Natural killer cell (primary cell): ENCODE measurements at regions not wholly inside any gene's neighbourhood (a gene's known extent, or its start where the extent isn't known, plus 50 kb on each side); places are given as distances from the start of the nearest gene placed in this dataset.

Experiments
- ATAC-seq, 3 donors: fragments of 150-1000 bp in 2 of 3; fragments of 200-7000 bp in 1 of 3; cut with Tn5 transposase; 1 replicate in 1 of 3; 2 replicates in 2 of 3; pipeline ENCODE4 v1.10.0; 2021; ENCODE audit warnings: mild to moderate bottlenecking in 2 of 3, moderate library complexity in 2 of 3
- DNase-seq, 2 donors: peaks; one replicate each; pipeline versions ENCODE4 v3.0.0 to v3.0.0-alpha.2; 2013 to 2021; ENCODE audit warnings: mixed read lengths in 1 of 2
- H3K27ac ChIP-seq: one replicate; pipeline ENCODE4 v1.5.1; 2013; ENCODE audit warnings: mild to moderate bottlenecking, low read length
- H3K27me3 ChIP-seq: one replicate; pipeline ENCODE4 v1.6.1; 2013; ENCODE audit warnings: low read length; ENCODE audit not compliant: control insufficient read depth, insufficient read depth
- H3K36me3 ChIP-seq: one replicate; pipeline ENCODE4 v1.6.1; 2013; ENCODE audit warnings: low read length; ENCODE audit not compliant: control insufficient read depth, insufficient read depth
- H3K4me1 ChIP-seq: one replicate; pipeline ENCODE4 v1.6.1; 2013; ENCODE audit warnings: low read length; ENCODE audit not compliant: control insufficient read depth, insufficient read depth
- H3K4me3 ChIP-seq: one replicate; pipeline ENCODE4 v1.5.1; 2013; ENCODE audit warnings: low read length
- H3K9me3 ChIP-seq: one replicate; pipeline ENCODE4 v1.6.1; 2013; ENCODE audit warnings: low read length; ENCODE audit not compliant: control insufficient read depth, insufficient read depth
- H3K27ac Mint-ChIP-seq, 2 donors: one replicate each; pipeline ENCODE4 v1.8.0; 2022; ENCODE audit warnings: mild to moderate bottlenecking in 2 of 2, mixed read lengths in 2 of 2, moderate library complexity in 1 of 2
- H3K27me3 Mint-ChIP-seq, 2 donors: one replicate each; pipeline ENCODE4 v1.8.0; 2022; ENCODE audit warnings: low read depth in 2 of 2, mixed read lengths in 2 of 2
- H3K36me3 Mint-ChIP-seq: one replicate; pipeline ENCODE4 v1.8.0; 2022; ENCODE audit warnings: mixed read lengths
- H3K4me1 Mint-ChIP-seq, 2 donors: one replicate each; pipeline ENCODE4 v1.8.0; 2022; ENCODE audit warnings: mixed read lengths in 2 of 2
- H3K4me3 Mint-ChIP-seq: one replicate; pipeline ENCODE4 v1.8.0; 2022; ENCODE audit warnings: mild to moderate bottlenecking, moderate library complexity, mixed read lengths
- H3K9me3 Mint-ChIP-seq, 2 donors: one replicate each; pipeline ENCODE4 v1.8.0; 2022; ENCODE audit warnings: mixed read lengths in 2 of 2
- WGBS: methylation state at CpG from one replicate; pipeline ENCODE4 v1.1.7; 2013; ENCODE audit warnings: missing lambda C conversion rate; ENCODE audit not compliant: insufficient coverage; 5-methylcytosine and 5-hydroxymethylcytosine counted together
- intact Hi-C: fragments of 100-400 bp; cut with micrococcal nuclease; formaldehyde crosslinking; loops from one replicate; pipeline ENCODE4 v1.14.2; 2022
- TF ChIP-seq, protein P1 (sequence below): fragments of 200-600 bp; IDR thresholded peaks from one replicate; pipeline ENCODE4 v1.8.0; 2022; ENCODE audit warnings: antibody characterized with exemption

GRCh38 chr2:226270285-226271058 lies 529.1 kb downstream of the IRS1 start:
- no peaks in the 10 kb centered on the region for H3K4me1 Mint-ChIP-seq
- Histone ChIP-seq H3K36me3 (no peaks in the 10 kb centered on the region), H3K9me3 (no peaks in the 10 kb centered on the region), H3K27ac (no peak overlapping the region), H3K27me3 (no peaks in the 10 kb centered on the region), H3K4me3 (no peak overlapping the region), H3K4me1 (no peaks in the 10 kb centered on the region)
- 70% methylated on average over 4 of the region's 6 CpGs for WGBS
- ATAC-seq, result no peak
- no peaks in the 10 kb centered on the region for H3K27me3 Mint-ChIP-seq
- peaks cover 7% of the 10 kb centered on the region for H3K36me3 Mint-ChIP-seq
- TF ChIP-seq, protein P1, sequence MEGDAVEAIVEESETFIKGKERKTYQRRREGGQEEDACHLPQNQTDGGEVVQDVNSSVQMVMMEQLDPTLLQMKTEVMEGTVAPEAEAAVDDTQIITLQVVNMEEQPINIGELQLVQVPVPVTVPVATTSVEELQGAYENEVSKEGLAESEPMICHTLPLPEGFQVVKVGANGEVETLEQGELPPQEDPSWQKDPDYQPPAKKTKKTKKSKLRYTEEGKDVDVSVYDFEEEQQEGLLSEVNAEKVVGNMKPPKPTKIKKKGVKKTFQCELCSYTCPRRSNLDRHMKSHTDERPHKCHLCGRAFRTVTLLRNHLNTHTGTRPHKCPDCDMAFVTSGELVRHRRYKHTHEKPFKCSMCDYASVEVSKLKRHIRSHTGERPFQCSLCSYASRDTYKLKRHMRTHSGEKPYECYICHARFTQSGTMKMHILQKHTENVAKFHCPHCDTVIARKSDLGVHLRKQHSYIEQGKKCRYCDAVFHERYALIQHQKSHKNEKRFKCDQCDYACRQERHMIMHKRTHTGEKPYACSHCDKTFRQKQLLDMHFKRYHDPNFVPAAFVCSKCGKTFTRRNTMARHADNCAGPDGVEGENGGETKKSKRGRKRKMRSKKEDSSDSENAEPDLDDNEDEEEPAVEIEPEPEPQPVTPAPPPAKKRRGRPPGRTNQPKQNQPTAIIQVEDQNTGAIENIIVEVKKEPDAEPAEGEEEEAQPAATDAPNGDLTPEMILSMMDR, result no peak
- no peak overlapping the region for H3K4me3 Mint-ChIP-seq
- no peak overlapping the region for H3K27ac Mint-ChIP-seq
- H3K9me3 Mint-ChIP-seq, result peaks cover 10 to 11% of the 10 kb centered on the region in 2 donors
- intact Hi-C loops, result no loop called here
- no peak for DNase-seq

GRCh38 chr2:226267516-226268289 lies 531.9 kb downstream of the IRS1 start:
- intact Hi-C loops, result no loop called here
- peaks cover 7% of the 10 kb centered on the region for H3K36me3 Mint-ChIP-seq
- no peak for DNase-seq
- 87% methylated on average over 3 of the region's 3 CpGs for WGBS
- no peak overlapping the region for H3K27ac Mint-ChIP-seq
- Histone ChIP-seq H3K27me3 (no peaks in the 10 kb centered on the region), H3K9me3 (no peaks in the 10 kb centered on the region), H3K27ac (no peak overlapping the region), H3K4me1 (no peaks in the 10 kb centered on the region), H3K36me3 (no peaks in the 10 kb centered on the region), H3K4me3 (no peak overlapping the region)
- ATAC-seq, result no peak
- H3K4me3 Mint-ChIP-seq, result no peak overlapping the region
- no peaks in the 10 kb centered on the region for H3K4me1 Mint-ChIP-seq
- no peaks in the 10 kb centered on the region for H3K27me3 Mint-ChIP-seq
- TF ChIP-seq, protein P1, result no peak
- H3K9me3 Mint-ChIP-seq, result peaks cover 13 to 14% of the 10 kb centered on the region in 2 donors

- Histone ChIP-seq H3K27me3 (no peaks in the 10 kb centered on the region), H3K4me3 (no peak overlapping the region), H3K36me3 (no peaks in the 10 kb centered on the region), H3K27ac (no peak overlapping the region), H3K4me1 (no peaks in the 10 kb centered on the region), H3K9me3 (no peaks in the 10 kb centered on the region)
- TF ChIP-seq, protein P1, result no peak
- intact Hi-C loops, result no loop called here
- Mint-ChIP-seq H3K36me3 (no peaks in the 10 kb centered on the region), H3K9me3 (peaks cover 6 to 19% of the 10 kb centered on the region in 2 donors), H3K4me1 (no peaks in the 10 kb centered on the region), H3K4me3 (no peak overlapping the region), H3K27ac (no peak overlapping the region), H3K27me3 (no peaks in the 10 kb centered on the region)
- 92% methylated on average over 4 of the region's 4 CpGs for WGBS
- ATAC-seq, result no peak
- DNase-seq, result no peak
Measured at GRCh38 chr2:226256709-226257376, 542.8 kb downstream of the IRS1 start.
